ENCODE measurements at regions not wholly inside any gene's neighbourhood (a gene's known extent, or its start where the extent isn't known, plus 50 kb on each side); places are given as distances from the start of the nearest gene placed in this dataset.

- TF ChIP-seq CTCF (IDR thresholded peaks at IDR 0.05; ENCODE audit: low read depth, low read length): no peak
- no peak for DNase-seq (ENCODE audit: extremely low read depth, low read depth)
Measured at GRCh38 chr2:16328521-16329190, 337.0 kb downstream of the CYRIA start.

GRCh38 chr2:16327326-16327725, 338.3 kb downstream of the CYRIA start:
- DNase-seq (ENCODE audit: extremely low read depth, low read depth): no peak
- TF ChIP-seq CTCF (IDR thresholded peaks at IDR 0.05; ENCODE audit: low read depth, low read length): no peak

GRCh38 chr2:16326711-16327300, 338.8 kb downstream of the CYRIA start:
- no peak for DNase-seq (ENCODE audit: extremely low read depth, low read depth)
- no peak for TF ChIP-seq CTCF (IDR thresholded peaks at IDR 0.05; ENCODE audit: low read depth, low read length)

- DNase-seq (ENCODE audit: extremely low read depth, low read depth): no peak
- no peak for TF ChIP-seq CTCF (IDR thresholded peaks at IDR 0.05; ENCODE audit: low read depth, low read length)
Measured at GRCh38 chr2:16325976-16326510, 339.6 kb downstream of the CYRIA start.

GRCh38 chr2:16325016-16325975, 340.3 kb downstream of the CYRIA start:
- DNase-seq (ENCODE audit: extremely low read depth, low read depth): no peak
- no peak for TF ChIP-seq CTCF (IDR thresholded peaks at IDR 0.05; ENCODE audit: low read depth, low read length)

GRCh38 chr2:16324544-16324937, 341.1 kb downstream of the CYRIA start:
- TF ChIP-seq CTCF (IDR thresholded peaks at IDR 0.05; ENCODE audit: low read depth, low read length): no peak
- no peak for DNase-seq (ENCODE audit: extremely low read depth, low read depth)
